OCI-LY7 (cell line): ENCODE measurements at regions not wholly inside any gene's neighbourhood (a gene's known extent, or its start where the extent isn't known, plus 50 kb on each side); places are given as distances from the start of the nearest gene placed in this dataset.

Experiments used
- BruUV-seq: library from RNA; stranded (reverse); fragments of 400-500 nt; replicated peaks from 2 replicates; lab custom pipeline; 2021; lab: Mats Ljungman, UMichigan
- CTCF ChIA-PET: fragments of 300-600 bp; sonication (Branson Sonifier 250); formaldehyde crosslinking; loops from one replicate; lab custom pipeline; 2022; ENCODE audit warnings: antibody characterized with exemption; ENCODE audit not compliant: unreplicated experiment; lab: Charles Lee
- POLR2A ChIA-PET: fragments of 300-600 bp; sonication (Branson Sonifier 250); formaldehyde crosslinking; loops from one replicate; lab custom pipeline; 2022; ENCODE audit warnings: antibody characterized with exemption; lab: Charles Lee
- DNase-seq: peaks from one replicate; pipeline ENCODE4 v3.0.0-alpha.2; 2015; ENCODE audit warnings: low spot score
- H2AFZ ChIP-seq: fragments of 200-600 bp; sonication (generic), shearing (Covaris generic); 2 replicates; pipeline ENCODE4 v1.6.1; 2014; ENCODE audit warnings: mild to moderate bottlenecking, antibody characterized with exemption, low read length, moderate library complexity
- H3K27ac ChIP-seq: fragments of 200-600 bp; sonication (generic); 2 replicates; pipeline ENCODE4 v1.5.1; 2014; ENCODE audit warnings: mixed run types, low read depth, mild to moderate bottlenecking, moderate library complexity, low read length, inconsistent platforms; ENCODE audit not compliant: poor library complexity, severe bottlenecking
- H3K36me3 ChIP-seq: fragments of 200-600 bp; sonication (generic); 2 replicates; pipeline ENCODE4 v1.6.1; 2014; ENCODE audit warnings: mild to moderate bottlenecking, antibody characterized with exemption, low read length, moderate library complexity, mixed read lengths; ENCODE audit not compliant: insufficient read depth
- H3K4me1 ChIP-seq: fragments of 200-600 bp; sonication (generic); 2 replicates; pipeline ENCODE4 v1.5.1; 2014; ENCODE audit warnings: mild to moderate bottlenecking, low read length; ENCODE audit not compliant: insufficient read depth, poor library complexity, severe bottlenecking
- H3K4me2 ChIP-seq: fragments of 200-600 bp; sonication (generic); 2 replicates; pipeline ENCODE4 v1.6.1; 2014; ENCODE audit warnings: mild to moderate bottlenecking, low read length
- H3K4me3 ChIP-seq: fragments of 200-600 bp; sonication (generic); 2 replicates; pipeline ENCODE4 v1.5.1; 2014; ENCODE audit warnings: mild to moderate bottlenecking, low read depth, low read length; ENCODE audit not compliant: poor library complexity, severe bottlenecking
- H3K79me2 ChIP-seq: fragments of 200-600 bp; sonication (generic); 2 replicates; pipeline ENCODE4 v1.6.1; 2016; ENCODE audit warnings: low read depth, mild to moderate bottlenecking, low read length, moderate library complexity, mixed read lengths; ENCODE audit not compliant: insufficient read depth
- H3K9me2 ChIP-seq: fragments of 200-600 bp; sonication (generic); 2 replicates; pipeline ENCODE4 v1.6.1; 2016; ENCODE audit warnings: mild to moderate bottlenecking, low read length, mixed read lengths; ENCODE audit not compliant: insufficient read depth
- H3K9me3 ChIP-seq: fragments of 200-600 bp; sonication (generic); 2 replicates; pipeline ENCODE4 v1.6.1; 2014; ENCODE audit warnings: mild to moderate bottlenecking, mixed run types, low read length, mixed read lengths
- H4K20me1 ChIP-seq: fragments of 200-600 bp; sonication (generic); 2 replicates; pipeline ENCODE4 v1.6.1; 2014; ENCODE audit warnings: mild to moderate bottlenecking, antibody characterized with exemption, low read length, moderate library complexity, mixed read lengths; ENCODE audit not compliant: insufficient read depth
- EZH2phosphoT487 ChIP-seq: fragments of 200-600 bp; sonication (generic); IDR thresholded peaks from 2 replicates; pipeline ENCODE4 v1.6.1; 2018; ENCODE audit warnings: low read depth, borderline replicate concordance, mild to moderate bottlenecking, mixed run types, antibody characterized with exemption, low read length, moderate library complexity, mixed read lengths
- intact Hi-C: fragments of 100-400 bp; cut with micrococcal nuclease; formaldehyde crosslinking; loops from one replicate; pipeline ENCODE4 v1.10.0; 2022; ENCODE audit not compliant: unreplicated experiment
- TF ChIP-seq, protein P1 (sequence below): fragments of 200-600 bp; sonication (generic); conservative IDR thresholded peaks from 2 replicates; pipeline ENCODE4 v1.5.1; 2014; ENCODE audit warnings: mild to moderate bottlenecking, antibody characterized with exemption, low read length, moderate library complexity, mixed read lengths

DNA sequence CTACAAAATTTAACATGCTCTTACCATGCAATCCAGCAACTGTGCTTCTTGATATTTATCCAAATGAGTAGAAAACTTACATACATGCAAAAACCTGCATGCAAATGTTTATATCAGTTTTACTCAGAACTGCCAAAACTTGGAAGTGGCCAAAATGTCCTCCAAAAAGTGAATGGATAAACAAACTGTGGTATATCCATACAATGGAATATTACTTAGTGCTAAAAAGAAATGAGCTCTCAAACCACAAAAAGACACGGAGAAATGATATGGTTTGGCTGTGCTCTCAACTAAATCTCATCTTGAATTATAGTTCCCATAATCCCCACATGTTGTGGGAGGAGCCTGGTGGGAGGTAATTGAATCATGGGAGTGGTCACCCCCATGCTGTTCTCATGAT is 267.2 kb downstream of the ZEB2 start:
- Histone ChIP-seq H3K27ac (no peak overlapping the region), H3K4me1 (peaks cover 19% of the 10 kb centered on the region), H3K9me2 (no peaks in the 10 kb centered on the region), H3K4me2 (no peak overlapping the region), H3K4me3 (no peak overlapping the region), H2AFZ (no peak overlapping the region), H3K36me3 (peaks cover 35% of the 10 kb centered on the region), H3K9me3 (peaks cover 35% of the 10 kb centered on the region), H3K79me2 (peaks cover 8% of the 10 kb centered on the region; the same call in 1 of the 2 replicates), H4K20me1 (no peaks in the 10 kb centered on the region)
- ChIA-PET POLR2A (interaction anchor here (0.7 to 4.2 kb wide), 2 partner anchors 15 to 27 kb away, joined by 3 to 28 read pairs; no protein-coding TSS in a partner anchor), CTCF (interaction anchor here (0.6 kb wide), 1 partner anchor 14 kb away, joined by 3 read pairs; no protein-coding TSS in a partner anchor)
- no TSS peak for BruUV-seq
- TF ChIP-seq EZH2phosphoT487 = no peak
- TF ChIP-seq, protein P1, sequence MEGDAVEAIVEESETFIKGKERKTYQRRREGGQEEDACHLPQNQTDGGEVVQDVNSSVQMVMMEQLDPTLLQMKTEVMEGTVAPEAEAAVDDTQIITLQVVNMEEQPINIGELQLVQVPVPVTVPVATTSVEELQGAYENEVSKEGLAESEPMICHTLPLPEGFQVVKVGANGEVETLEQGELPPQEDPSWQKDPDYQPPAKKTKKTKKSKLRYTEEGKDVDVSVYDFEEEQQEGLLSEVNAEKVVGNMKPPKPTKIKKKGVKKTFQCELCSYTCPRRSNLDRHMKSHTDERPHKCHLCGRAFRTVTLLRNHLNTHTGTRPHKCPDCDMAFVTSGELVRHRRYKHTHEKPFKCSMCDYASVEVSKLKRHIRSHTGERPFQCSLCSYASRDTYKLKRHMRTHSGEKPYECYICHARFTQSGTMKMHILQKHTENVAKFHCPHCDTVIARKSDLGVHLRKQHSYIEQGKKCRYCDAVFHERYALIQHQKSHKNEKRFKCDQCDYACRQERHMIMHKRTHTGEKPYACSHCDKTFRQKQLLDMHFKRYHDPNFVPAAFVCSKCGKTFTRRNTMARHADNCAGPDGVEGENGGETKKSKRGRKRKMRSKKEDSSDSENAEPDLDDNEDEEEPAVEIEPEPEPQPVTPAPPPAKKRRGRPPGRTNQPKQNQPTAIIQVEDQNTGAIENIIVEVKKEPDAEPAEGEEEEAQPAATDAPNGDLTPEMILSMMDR = no peak
- intact Hi-C loops = no loop called here
- DNase-seq = no peak

DNA sequence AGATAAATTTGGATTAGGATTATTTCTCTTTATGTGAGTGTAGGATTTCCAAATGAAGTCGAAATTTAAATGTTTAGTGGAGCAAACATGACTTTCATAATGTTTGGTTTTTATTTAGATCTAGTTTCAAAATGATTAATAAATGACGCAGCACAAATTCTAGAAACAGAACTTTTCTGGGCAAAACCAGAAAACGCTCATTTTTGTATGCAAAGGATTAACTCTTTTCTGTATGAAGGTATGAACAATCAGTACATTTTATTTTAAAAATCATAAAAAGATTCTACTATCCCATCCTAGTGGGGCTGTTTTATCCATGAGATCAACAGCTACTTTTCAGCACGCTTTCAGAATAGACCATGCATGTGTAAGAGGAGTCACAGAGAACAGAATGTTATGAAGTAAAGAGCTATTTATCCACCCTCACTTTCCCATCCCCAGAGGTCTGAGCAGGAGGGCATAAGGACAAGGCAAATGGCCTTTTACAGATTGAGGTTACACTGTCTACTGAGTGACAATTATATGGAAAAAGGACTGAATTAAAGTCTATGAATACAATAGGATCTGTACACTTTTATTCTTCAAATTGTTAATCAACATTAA is 270.8 kb downstream of the ZEB2 start:
- H3K79me2 ChIP-seq = peaks cover 8% of the 10 kb centered on the region; the same call in 1 of the 2 replicates
- peaks cover 17% of the 10 kb centered on the region; the same call in 1 of the 2 replicates for H3K36me3 ChIP-seq
- intact Hi-C loops = loop anchor here (10.0 kb wide), 1 partner anchor 336 kb away; no protein-coding TSS in a partner anchor
- H4K20me1 ChIP-seq = no peaks in the 10 kb centered on the region
- H3K9me2 ChIP-seq = no peaks in the 10 kb centered on the region
- H3K4me1 ChIP-seq = peaks cover 33% of the 10 kb centered on the region
- peaks cover 18% of the 10 kb centered on the region; the same call in 1 of the 2 replicates for H3K9me3 ChIP-seq
- peak overlapping the region; percentile 41; the same call in 1 of the 2 replicates for H2AFZ ChIP-seq
- DNase-seq = no peak
- no TSS peak for BruUV-seq
- peak overlapping the region; percentile 27 for H3K4me2 ChIP-seq
- no peak for TF ChIP-seq EZH2phosphoT487
- TF ChIP-seq, protein P1 = no peak
- ChIA-PET CTCF (no interaction called here), POLR2A (interaction anchor here (0.6 to 4.2 kb wide), 6 partner anchors 10 to 471 kb away, joined by 3 to 28 read pairs (median 4); a partner anchor contains a TSS)
- H3K27ac ChIP-seq = peak overlapping the region; percentile 8
- H3K4me3 ChIP-seq = no peak overlapping the region
